NT2/D1 (cell line): ENCODE measurements at regions not wholly inside any gene's neighbourhood (a gene's known extent, or its start where the extent isn't known, plus 50 kb on each side); places are given as distances from the start of the nearest gene placed in this dataset.

Experiments
- DNase-seq: peaks from one replicate; pipeline ENCODE4 v3.0.0-alpha.2; 2011; ENCODE audit warnings: low read depth, low spot score
- H3K27me3 ChIP-seq: 2 replicates; pipeline ENCODE4 v1.6.0; 2011; ENCODE audit warnings: mild to moderate bottlenecking; ENCODE audit not compliant: insufficient read length, insufficient read depth
- H3K36me3 ChIP-seq: 2 replicates; pipeline ENCODE4 v1.6.1; 2011; ENCODE audit warnings: mild to moderate bottlenecking, low read length, mixed read lengths; ENCODE audit not compliant: insufficient read depth, insufficient read length
- H3K4me1 ChIP-seq: 2 replicates; pipeline ENCODE4 v1.5.1; 2011; ENCODE audit not compliant: insufficient read depth, insufficient read length
- H3K4me3 ChIP-seq: 2 replicates; pipeline ENCODE4 v1.5.1; 2011; ENCODE audit warnings: low read depth; ENCODE audit not compliant: insufficient read length
- H3K9ac ChIP-seq: 2 replicates; pipeline ENCODE4 v1.6.0; 2011; ENCODE audit warnings: low read depth; ENCODE audit not compliant: insufficient read length
- H3K9me3 ChIP-seq: 2 replicates; pipeline ENCODE4 v1.5.1; 2011; ENCODE audit warnings: mild to moderate bottlenecking, low read length; ENCODE audit not compliant: insufficient read depth
- SUZ12 ChIP-seq: IDR thresholded peaks from 2 replicates; pipeline ENCODE4 v1.6.1; 2011; ENCODE audit not compliant: insufficient read length, insufficient read depth; ENCODE audit errors: extremely low read depth
- YY1 ChIP-seq: IDR thresholded peaks from 2 replicates; pipeline ENCODE4 v1.6.1; 2011; ENCODE audit not compliant: insufficient read length, insufficient read depth
- ZNF274 ChIP-seq: IDR thresholded peaks from 2 replicates; pipeline ENCODE4 v1.6.1; 2011; ENCODE audit warnings: mild to moderate bottlenecking, low read depth, low read length

DNA sequence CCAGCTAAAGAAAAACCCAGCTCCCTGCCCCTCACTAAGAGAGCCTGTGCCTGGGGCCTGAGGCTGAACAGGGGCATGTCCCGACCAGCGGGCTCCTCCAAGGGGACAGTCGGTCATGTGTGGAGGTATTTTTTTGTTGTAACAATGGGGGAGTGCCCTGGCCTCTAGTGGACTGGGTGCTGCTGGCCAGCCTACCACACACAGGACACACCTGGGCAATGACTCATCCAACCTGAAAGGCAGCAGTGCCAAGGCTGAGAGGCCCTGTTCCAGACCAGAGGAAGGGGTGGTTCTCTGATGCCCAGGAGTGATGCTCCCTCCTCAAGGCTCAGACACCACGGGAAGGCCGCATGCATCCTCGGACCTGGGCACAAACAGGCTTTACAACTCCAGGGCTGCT is 181.5 kb downstream of the OLFM1 start:
- H3K36me3 ChIP-seq: no peaks in the 10 kb centered on the region
- no peak overlapping the region for H3K4me3 ChIP-seq
- H3K4me1 ChIP-seq: peaks cover 12% of the 10 kb centered on the region
- H3K27me3 ChIP-seq: peaks cover 2% of the 10 kb centered on the region
- no peak for DNase-seq
- H3K9ac ChIP-seq: no peak overlapping the region
- TF ChIP-seq SUZ12: no peak
- no peak for TF ChIP-seq ZNF274
- TF ChIP-seq YY1: no peak
- H3K9me3 ChIP-seq: no peaks in the 10 kb centered on the region

DNA sequence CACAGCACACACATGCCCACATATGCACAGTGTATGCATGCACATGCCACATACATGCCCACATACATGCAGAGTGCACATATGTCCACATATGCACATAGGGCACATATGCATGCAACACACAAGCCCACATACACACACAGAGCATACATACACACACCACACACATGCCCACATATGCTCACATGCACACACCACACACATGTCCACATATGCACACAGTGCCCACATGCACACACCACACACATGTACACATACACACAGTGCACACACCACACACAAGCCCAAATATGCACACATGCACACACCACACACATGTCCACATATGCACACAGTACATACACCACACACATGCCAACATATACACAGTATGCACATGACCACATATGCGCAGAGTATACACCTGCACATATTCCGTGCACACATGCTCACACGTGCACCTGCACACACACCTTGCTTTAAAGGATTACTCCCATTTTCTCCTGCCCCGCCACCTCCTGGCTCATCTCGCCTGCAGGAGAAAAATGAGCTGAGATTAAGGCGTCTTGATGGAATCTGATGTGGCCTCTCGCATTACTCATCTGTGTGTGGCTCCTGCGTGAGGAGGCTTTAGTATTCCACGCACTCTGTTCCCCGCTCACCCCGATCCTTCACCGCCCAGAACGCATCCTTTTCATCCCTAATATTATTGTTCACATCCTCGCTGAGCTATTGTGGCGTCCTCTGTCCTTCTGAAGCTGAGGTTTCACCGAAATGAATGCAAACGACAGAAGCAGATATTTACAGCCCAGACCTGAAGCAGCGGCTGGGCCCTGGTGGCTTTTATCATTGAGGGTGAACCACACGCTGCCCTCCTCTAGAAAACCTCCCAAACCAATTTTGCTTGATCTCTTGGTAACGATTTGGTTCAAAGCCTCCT is 182.7 kb downstream of the OLFM1 start:
- H3K4me1 ChIP-seq: peaks cover 12% of the 10 kb centered on the region
- DNase-seq: no peak
- H3K9ac ChIP-seq: no peak overlapping the region
- H3K4me3 ChIP-seq: no peak overlapping the region
- no peaks in the 10 kb centered on the region for H3K27me3 ChIP-seq
- TF ChIP-seq YY1 (no peak), SUZ12 (no peak), ZNF274 (no peak)
- no peaks in the 10 kb centered on the region for H3K9me3 ChIP-seq
- H3K36me3 ChIP-seq: no peaks in the 10 kb centered on the region

DNA sequence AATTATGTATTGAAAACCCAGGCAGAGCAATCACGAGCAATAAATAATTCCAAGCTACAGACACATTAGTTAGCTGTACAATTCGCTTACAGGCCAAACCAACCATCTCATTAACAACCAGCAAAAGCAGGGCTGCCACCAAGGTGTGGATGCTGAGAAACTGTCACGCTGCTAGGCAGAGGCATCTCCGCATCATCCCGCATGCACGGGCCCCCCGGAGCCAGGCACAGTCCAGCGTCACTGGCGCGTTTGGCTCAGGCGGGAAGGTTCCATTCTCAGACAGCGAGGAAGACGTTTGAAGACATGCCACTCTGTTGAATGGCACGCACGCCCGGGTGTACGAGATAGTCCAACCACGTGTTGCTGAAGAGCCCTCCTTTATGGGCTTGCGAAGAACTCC is 184.0 kb downstream of the OLFM1 start:
- H3K9ac ChIP-seq: no peak overlapping the region
- no peak for DNase-seq
- no peak for TF ChIP-seq YY1
- TF ChIP-seq SUZ12: no peak
- no peak for TF ChIP-seq ZNF274
- H3K4me3 ChIP-seq: no peak overlapping the region
- no peaks in the 10 kb centered on the region for H3K27me3 ChIP-seq
- H3K4me1 ChIP-seq: peaks cover 12% of the 10 kb centered on the region
- H3K36me3 ChIP-seq: no peaks in the 10 kb centered on the region
- H3K9me3 ChIP-seq: no peaks in the 10 kb centered on the region

DNA sequence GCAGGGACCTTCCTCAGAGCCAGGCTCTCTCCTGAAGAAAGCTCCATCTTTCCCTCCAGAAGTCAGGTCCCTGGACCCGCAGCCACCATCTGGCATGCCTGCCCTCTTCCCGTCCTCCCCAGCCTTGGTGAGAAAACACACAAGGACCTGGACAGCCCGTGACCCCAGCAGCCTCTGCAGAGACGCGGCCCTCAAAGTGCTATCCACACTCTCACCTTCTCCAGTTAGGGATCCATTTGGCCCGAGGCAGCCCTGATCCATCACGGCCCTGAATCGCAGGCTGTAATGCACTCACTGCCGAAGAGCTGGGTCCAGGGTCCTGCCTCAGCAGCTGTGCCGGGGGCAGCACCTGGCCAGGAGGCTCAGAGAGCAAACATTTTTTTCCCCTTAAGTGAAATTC is 185.1 kb downstream of the OLFM1 start:
- no peak overlapping the region for H3K9ac ChIP-seq
- TF ChIP-seq SUZ12 (no peak), ZNF274 (no peak), YY1 (no peak)
- H3K4me3 ChIP-seq: no peak overlapping the region
- no peaks in the 10 kb centered on the region for H3K9me3 ChIP-seq
- peaks cover 12% of the 10 kb centered on the region for H3K4me1 ChIP-seq
- no peak for DNase-seq
- no peaks in the 10 kb centered on the region for H3K36me3 ChIP-seq
- no peaks in the 10 kb centered on the region for H3K27me3 ChIP-seq

DNA sequence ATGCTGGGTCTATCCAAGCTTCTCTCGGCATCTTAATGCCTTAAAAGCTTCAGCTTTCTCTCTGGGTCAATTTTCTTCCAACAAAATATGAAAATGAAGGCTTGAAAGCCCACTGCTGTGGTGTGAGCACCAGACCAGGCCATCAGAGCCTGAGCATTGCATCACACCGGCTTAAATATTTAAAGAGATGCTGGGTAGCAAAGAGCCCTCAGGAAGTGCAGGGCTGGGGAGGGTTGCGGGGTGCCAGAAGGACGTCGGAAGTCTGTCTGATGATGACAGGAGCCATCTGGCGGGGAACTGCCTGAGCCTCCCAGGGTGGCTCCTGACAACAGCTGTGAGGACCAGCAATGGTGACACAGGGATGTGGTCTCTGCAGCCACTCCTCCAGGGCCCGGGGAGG is 185.5 kb downstream of the OLFM1 start:
- Histone ChIP-seq H3K27me3 (peaks cover 2% of the 10 kb centered on the region), H3K4me1 (peaks cover 12% of the 10 kb centered on the region), H3K9ac (no peak overlapping the region), H3K4me3 (no peak overlapping the region), H3K36me3 (no peaks in the 10 kb centered on the region), H3K9me3 (no peaks in the 10 kb centered on the region)
- DNase-seq: no peak
- no peak for TF ChIP-seq ZNF274
- no peak for TF ChIP-seq SUZ12
- no peak for TF ChIP-seq YY1

DNA sequence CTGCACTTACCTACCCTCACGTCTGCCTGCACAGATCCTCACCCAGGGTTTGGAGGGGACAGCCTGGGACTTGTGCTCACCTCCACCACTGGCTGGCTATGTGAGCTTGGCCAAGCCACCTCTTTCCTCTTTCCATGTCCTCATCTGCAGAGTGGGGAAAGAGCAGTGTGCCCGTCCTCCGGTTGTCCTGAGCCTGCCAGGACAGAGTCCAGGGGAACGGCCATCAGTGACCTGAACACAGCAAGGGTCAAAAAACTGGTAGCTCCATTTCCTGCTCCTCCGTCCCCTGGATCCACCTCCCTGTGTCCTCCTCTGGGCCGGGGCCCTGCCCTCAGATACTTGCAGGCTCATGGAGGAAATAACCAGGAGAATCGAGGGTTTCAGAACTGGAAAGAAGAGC is 187.7 kb downstream of the OLFM1 start:
- peaks cover 3% of the 10 kb centered on the region for H3K27me3 ChIP-seq
- peaks cover 8% of the 10 kb centered on the region for H3K4me1 ChIP-seq
- DNase-seq: no peak

DNA sequence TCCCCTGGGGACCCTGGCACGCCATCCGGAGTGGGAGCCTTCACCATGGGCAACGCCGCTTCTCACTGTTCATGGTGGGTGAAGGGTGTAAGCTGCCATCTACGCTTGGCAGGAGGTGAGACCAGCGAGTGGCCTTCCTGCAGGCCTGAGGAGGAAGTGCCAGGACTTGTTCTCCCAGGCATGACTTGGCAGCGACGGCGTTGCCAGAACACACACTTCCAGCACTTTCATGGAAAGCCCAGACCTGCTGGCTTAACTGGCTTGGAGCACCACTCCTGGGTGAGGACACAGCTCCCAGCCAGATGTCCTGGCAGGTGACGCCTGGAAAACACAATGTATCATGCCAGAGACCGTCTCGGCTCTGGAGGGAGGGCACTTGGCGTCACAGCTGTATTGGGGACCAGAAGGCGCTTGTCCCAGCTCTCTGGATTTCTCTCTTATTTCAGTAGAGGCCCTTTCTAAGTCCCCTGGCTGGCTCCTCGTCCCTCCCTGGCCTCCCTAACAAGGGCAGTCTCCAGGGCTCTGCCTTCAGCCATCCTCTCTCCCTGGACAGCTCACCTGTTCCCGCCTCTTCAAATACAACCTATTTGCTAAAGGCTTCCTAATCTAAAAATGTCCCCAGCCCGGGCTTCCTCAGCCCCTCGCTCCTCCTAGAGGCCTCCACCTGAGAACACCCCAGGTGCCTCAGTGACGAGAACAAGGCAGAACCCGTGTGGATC is 188.3 kb downstream of the OLFM1 start:
- peaks cover 3% of the 10 kb centered on the region for H3K27me3 ChIP-seq

More for the DNA sequence above, 187.7 kb downstream of the OLFM1 start:
- Histone ChIP-seq H3K9me3 (no peaks in the 10 kb centered on the region), H3K9ac (no peak overlapping the region), H3K36me3 (no peaks in the 10 kb centered on the region), H3K4me3 (no peak overlapping the region)
- TF ChIP-seq ZNF274 (no peak), SUZ12 (no peak), YY1 (no peak)

More for the DNA sequence above, 188.3 kb downstream of the OLFM1 start:
- Histone ChIP-seq H3K9me3 (no peaks in the 10 kb centered on the region), H3K4me3 (no peak overlapping the region), H3K4me1 (peaks cover 2% of the 10 kb centered on the region), H3K36me3 (no peaks in the 10 kb centered on the region), H3K9ac (no peak overlapping the region)
- no peak for TF ChIP-seq ZNF274
- no peak for TF ChIP-seq YY1
- no peak for TF ChIP-seq SUZ12
- DNase-seq: no peak
